ENCODE measurements at regions not wholly inside any gene's neighbourhood (a gene's known extent, or its start where the extent isn't known, plus 50 kb on each side); places are given as distances from the start of the nearest gene placed in this dataset.

DNA sequence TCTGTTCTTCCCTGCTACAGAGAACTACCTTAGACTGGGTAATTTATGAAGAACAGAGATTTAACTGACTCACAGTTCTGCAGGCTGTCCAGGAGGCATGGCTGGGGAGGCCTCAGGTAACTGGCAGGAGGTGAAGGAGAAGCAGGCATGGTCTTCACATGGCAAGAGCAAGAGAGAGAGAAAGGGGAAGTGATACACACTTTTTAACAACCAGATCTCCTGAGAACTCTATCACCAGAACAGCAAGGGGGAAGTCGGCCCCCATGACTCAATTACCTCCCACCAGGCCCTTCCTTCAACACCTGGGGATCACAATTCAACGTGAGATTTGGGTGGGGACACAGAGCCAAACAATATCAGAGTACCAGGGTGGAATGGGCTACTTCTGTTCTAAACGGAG, 766.8 kb downstream of the TLE1 start:
- ATAC-seq: no peak
- Histone ChIP-seq H3K27me3 (no peaks in the 10 kb centered on the region), H3K4me1 (no peaks in the 10 kb centered on the region), H3K4me3 (no peak overlapping the region), H3K9me3 (no peaks in the 10 kb centered on the region), H3K27ac (no peak overlapping the region), H3K36me3 (replicated peaks in 1 of 2; ENCODE audit: insufficient read depth in 1 of 2, low read depth in 2 of 2) (no peaks in the 10 kb centered on the region)
- DNase-seq: no peak
- intact Hi-C loops (cut with DNase I): no loop called here
- 26 to 46% methylated on average over 3 of the region's 3 CpGs for WGBS, 2 donors
- TF ChIP-seq, protein P1, sequence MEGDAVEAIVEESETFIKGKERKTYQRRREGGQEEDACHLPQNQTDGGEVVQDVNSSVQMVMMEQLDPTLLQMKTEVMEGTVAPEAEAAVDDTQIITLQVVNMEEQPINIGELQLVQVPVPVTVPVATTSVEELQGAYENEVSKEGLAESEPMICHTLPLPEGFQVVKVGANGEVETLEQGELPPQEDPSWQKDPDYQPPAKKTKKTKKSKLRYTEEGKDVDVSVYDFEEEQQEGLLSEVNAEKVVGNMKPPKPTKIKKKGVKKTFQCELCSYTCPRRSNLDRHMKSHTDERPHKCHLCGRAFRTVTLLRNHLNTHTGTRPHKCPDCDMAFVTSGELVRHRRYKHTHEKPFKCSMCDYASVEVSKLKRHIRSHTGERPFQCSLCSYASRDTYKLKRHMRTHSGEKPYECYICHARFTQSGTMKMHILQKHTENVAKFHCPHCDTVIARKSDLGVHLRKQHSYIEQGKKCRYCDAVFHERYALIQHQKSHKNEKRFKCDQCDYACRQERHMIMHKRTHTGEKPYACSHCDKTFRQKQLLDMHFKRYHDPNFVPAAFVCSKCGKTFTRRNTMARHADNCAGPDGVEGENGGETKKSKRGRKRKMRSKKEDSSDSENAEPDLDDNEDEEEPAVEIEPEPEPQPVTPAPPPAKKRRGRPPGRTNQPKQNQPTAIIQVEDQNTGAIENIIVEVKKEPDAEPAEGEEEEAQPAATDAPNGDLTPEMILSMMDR (IDR thresholded peaks at IDR 0.05): no peak
- TF ChIP-seq POLR2A (IDR thresholded peaks at IDR 0.05): no peak

DNA sequence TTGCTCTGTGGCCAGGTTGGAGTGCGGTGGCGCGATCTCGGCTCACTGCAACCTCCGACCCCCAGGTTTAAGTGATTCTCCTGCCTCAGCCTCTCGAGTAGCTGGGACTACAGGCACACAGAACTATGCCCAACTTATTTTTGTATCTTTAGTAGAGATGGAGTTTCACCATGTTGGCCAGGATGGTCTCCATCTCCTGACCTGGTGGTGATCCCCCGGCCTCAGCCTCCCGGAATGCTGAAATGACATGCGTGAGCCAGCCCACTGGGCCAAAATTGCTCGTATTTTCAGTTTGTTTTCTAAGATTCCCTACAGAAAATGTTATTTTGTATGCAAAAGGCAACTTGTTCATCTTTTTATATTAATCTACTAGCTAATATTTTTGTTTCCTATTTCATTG, 782.6 kb downstream of the TLE1 start:
- Histone ChIP-seq H3K9me3 (no peaks in the 10 kb centered on the region), H3K4me3 (no peak overlapping the region), H3K4me1 (no peaks in the 10 kb centered on the region), H3K36me3 (replicated peaks in 1 of 2; ENCODE audit: insufficient read depth in 1 of 2, low read depth in 2 of 2) (no peaks in the 10 kb centered on the region), H3K27ac (no peak overlapping the region), H3K27me3 (no peaks in the 10 kb centered on the region)
- 80 to 84% methylated on average over 10 of the region's 10 CpGs for WGBS, 2 donors
- intact Hi-C loops (cut with DNase I): no loop called here
- ATAC-seq: no peak
- TF ChIP-seq, protein P1 (IDR thresholded peaks at IDR 0.05): no peak
- no peak for TF ChIP-seq POLR2A (IDR thresholded peaks at IDR 0.05)
- DNase-seq: no peak

DNA sequence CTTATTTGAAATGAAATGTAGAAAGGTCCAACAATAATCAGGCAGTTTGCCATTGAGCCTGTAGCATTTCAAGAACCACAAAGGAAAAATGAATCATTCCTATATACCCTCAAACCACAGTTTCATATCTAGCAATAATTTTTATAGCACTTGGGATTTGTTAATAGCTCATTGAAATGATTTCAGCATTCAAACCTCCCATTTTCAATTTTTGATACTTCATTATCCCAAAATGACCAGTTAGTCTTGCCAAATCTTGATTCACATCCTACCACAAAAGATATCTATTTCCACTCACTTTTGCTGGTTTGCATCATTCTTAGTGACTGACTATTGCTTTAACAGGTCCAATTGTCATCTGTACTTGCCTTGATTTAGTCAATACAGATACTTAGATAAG, 790.1 kb downstream of the TLE1 start:
- Histone ChIP-seq H3K4me1 (no peaks in the 10 kb centered on the region), H3K36me3 (replicated peaks in 1 of 2; ENCODE audit: insufficient read depth in 1 of 2, low read depth in 2 of 2) (no peaks in the 10 kb centered on the region), H3K4me3 (no peak overlapping the region), H3K27ac (no peak overlapping the region), H3K9me3 (no peaks in the 10 kb centered on the region), H3K27me3 (no peaks in the 10 kb centered on the region)
- TF ChIP-seq POLR2A (IDR thresholded peaks at IDR 0.05): no peak
- TF ChIP-seq, protein P1 (IDR thresholded peaks at IDR 0.05): no peak
- intact Hi-C loops (cut with DNase I): no loop called here
- no peak for DNase-seq
- no peak for ATAC-seq

DNA sequence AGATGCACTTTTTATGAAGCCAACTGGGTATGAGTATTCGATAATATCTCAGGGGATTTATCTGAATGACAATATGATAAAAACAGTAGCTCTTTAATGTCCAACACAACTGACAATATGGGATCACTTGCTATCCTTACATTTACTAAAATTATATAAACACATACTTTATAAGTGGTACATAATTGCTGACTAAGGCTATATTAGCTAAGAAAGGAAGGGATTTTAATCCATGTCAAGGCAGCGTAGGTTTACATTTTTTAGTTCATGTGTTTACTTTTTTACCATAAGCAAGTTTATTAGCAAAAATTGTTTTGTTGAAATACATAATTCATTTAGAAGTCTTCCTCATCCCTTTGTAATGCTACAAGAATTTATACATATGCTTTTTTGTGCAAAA, 796.2 kb downstream of the TLE1 start:
- Histone ChIP-seq H3K36me3 (replicated peaks in 1 of 2; ENCODE audit: insufficient read depth in 1 of 2, low read depth in 2 of 2) (no peaks in the 10 kb centered on the region), H3K27ac (no peak overlapping the region), H3K27me3 (no peaks in the 10 kb centered on the region), H3K4me1 (no peaks in the 10 kb centered on the region), H3K4me3 (no peak overlapping the region), H3K9me3 (no peaks in the 10 kb centered on the region)
- TF ChIP-seq POLR2A (IDR thresholded peaks at IDR 0.05): no peak
- TF ChIP-seq, protein P1 (IDR thresholded peaks at IDR 0.05): no peak
- intact Hi-C loops (cut with DNase I): no loop called here
- DNase-seq (no peak), ATAC-seq (no peak)
- 66 to 70% methylated on average over 2 of the region's 2 CpGs for WGBS, 2 donors

DNA sequence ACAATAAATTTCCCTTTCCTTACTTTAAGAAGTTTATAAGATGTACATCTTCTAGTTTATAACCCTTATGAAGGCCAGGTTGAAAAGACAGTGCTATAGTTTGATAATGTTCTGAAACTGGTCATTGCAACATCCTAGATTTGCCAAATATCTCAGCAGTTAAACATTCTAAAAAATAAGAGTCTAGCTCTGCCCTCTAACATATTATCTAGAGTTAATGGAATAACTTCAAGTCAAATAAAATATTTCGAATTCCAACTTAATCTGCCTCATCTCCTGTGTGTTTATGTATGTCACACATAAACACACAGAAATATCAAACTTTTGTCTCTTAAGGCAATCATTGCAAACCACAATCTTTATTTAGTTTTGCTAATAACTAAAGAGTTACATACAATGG, 796.6 kb downstream of the TLE1 start:
- WGBS, 2 donors: 38 to 59% methylated on average over 1 of the region's 1 CpG
- Histone ChIP-seq H3K27me3 (no peaks in the 10 kb centered on the region), H3K4me1 (no peaks in the 10 kb centered on the region), H3K4me3 (no peak overlapping the region), H3K36me3 (replicated peaks in 1 of 2; ENCODE audit: insufficient read depth in 1 of 2, low read depth in 2 of 2) (no peaks in the 10 kb centered on the region), H3K27ac (no peak overlapping the region), H3K9me3 (no peaks in the 10 kb centered on the region)
- intact Hi-C loops (cut with DNase I): no loop called here
- DNase-seq (no peak), ATAC-seq (no peak)
- no peak for TF ChIP-seq POLR2A (IDR thresholded peaks at IDR 0.05)
- TF ChIP-seq, protein P1 (IDR thresholded peaks at IDR 0.05): no peak

Data from body of pancreas (tissue), 4 donors.